HG02981 (cell line): ENCODE measurements at regions not wholly inside any gene's neighbourhood (a gene's known extent, or its start where the extent isn't known, plus 50 kb on each side); places are given as distances from the start of the nearest gene placed in this dataset.
"Not testable (repeated sequence)": the region's sequence is repeated elsewhere in the genome, so short reads cannot be mapped to it uniquely, and the experiment has no call there.

ENCODE experiments used
- ATAC-seq: cut with Tn5 transposase; IDR thresholded peaks from one replicate; pipeline ENCODE4 v1.9.1; 2021; ENCODE audit warnings: mild to moderate bottlenecking, moderate library complexity; ENCODE audit not compliant: unreplicated experiment

DNA sequence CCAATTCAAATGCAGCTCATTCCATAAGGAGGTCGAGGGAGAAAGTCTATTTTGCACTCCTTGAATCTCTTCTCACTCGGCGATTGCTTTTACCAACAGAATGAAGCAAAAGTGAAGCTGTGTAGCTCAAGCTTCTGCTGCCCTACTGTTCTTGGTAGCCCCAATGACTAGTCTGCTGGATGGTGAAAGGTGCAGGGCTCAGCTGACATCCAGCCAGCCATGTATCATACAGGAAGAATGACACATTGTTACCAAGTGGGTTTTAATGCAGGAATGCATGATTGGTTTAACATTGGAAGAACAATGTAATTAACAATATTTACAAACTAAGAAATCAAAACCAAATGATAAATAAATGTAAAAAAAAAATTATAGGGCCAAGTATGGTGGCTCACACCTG, 286.2 kb upstream of the HSFY2 start:
- ATAC-seq: no peak

- no peak for ATAC-seq
Observed at GRCh38 chrY:19058831-19059370, 285.4 kb upstream of the HSFY2 start.

DNA sequence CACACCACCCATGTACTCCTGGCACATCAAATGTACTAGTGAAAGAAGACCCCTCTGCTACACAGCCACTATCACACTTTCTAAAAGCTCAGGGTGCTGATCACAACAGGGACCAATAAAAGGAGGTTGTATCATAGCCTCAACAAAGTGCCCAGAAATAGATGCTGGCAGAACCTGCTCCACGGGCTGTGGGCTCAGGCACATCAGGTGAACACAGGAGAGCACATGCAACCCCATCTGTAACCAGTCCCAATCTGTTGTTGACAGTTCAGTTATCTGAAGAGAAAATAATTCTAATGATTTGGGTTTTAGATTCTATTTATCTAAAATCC, 282.6 kb upstream of the HSFY2 start:
- no peak for ATAC-seq

- no peak for ATAC-seq
Observed at GRCh38 chrY:19055232-19056137, 281.9 kb upstream of the HSFY2 start.

DNA sequence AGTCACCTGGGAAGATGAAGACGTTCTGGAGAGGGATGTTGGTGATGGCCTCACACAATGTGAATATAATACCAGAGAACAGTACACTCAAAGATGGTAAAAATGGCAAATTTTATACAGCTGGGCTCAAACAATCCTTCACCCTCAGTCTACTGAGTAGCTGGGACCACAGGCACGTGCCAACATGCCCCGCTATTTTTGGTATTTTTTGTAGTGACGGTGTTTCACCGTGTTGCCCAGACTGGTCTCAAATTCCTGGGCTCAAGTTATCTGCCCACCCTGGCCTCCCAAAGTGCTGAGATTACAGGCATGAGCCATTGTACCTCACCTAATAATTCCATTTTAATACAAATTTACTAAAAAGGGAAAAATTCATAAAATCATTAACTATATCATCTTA, 280.3 kb upstream of the HSFY2 start:
- no peak for ATAC-seq

- no peak for ATAC-seq
Observed at GRCh38 chrY:19051021-19051420, 277.5 kb upstream of the HSFY2 start.

DNA sequence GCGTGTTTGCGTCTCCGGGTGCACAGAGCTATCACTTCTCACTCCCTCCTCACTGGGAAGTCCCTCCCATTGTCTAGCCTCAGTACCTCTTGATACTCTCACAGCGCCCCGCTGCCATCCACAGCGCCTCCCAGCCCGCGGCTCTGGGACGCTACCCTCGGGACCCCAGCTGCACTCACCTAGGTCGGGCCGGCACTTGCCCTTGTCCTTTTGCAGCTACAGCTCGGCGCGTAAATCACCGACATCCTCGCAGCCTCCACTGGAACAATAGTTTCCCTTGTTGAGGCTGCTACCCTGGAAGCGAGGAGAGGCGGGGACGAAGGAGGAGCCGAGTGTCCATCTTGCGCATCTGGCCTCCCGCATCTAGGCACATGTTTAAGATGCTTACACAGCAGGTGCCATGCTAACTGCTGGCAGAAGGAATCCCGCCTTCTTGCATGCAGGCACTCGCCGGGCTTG, 269.5 kb upstream of the HSFY2 start:
- no peak for ATAC-seq

DNA sequence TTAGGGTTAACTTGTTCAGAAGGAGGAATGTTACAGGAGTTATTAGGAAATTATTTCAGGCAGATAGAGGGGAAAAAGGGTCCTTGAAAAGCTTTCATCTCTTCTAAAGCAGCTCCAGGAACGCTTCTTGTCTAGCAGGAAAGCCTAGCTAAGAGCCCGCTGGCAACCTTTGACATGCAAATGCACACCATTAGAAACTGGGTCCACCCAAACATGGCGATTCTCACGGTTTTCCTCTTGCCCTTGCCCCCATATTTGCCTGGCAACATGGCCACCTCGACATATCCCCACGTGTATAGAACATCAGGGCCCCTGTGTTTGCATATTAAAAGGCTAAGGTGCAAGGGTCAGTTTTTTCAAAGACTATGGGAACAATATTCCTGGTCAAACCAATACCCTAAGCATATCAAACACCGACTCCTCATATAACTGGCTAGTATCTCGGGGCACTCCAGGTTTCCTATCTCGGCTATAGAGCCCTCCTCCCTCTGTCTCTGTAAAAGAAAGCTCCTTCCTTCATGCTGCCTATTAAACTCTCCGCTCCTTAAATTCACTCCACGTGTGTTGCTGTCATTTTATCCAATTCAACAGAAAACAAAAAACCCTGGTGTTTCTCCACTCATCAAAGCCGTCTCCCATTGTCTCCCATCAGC, 268.9 kb upstream of the HSFY2 start:
- no peak for ATAC-seq

GRCh38 chrY:19026631-19027030, 253.1 kb upstream of the HSFY2 start:
- ATAC-seq: no peak

DNA sequence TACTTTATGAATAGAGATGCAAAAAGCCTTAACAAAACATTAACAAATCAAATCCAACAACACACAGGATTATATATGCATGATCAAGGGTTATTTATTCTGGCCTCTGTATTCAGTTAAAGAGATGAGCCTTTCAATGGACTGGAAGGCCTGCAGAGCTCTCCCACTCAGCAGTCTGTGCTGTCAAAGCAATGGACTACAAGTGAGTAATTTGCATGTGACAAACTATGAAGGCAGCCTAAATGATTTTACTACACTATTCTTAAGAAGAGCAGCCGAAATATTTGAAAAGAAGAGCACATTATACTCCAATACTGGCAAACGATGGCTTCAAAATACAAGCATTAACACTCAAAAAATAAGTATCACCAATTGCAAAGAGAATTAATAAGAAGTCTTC, 250.4 kb upstream of the HSFY2 start:
- no peak for ATAC-seq

DNA sequence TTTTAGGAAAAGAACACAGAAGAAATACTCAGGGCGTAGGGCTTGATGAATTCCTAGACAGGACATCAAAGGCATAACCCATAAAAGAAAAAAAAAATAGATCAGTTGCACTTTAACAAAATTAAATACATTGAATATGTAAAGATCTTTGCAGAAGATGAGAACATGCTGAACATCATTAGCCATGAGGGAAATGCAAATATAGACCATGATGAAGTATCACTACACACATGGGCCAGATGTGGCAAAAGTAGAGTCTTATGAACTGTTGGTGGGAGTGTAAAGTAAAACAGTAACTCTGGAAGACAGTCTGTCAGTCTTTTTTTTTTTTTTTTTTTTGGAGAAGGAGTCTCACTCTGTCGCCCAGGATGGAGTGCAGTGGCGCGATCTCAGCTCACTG, 246.7 kb upstream of the HSFY2 start:
- ATAC-seq: no peak

DNA sequence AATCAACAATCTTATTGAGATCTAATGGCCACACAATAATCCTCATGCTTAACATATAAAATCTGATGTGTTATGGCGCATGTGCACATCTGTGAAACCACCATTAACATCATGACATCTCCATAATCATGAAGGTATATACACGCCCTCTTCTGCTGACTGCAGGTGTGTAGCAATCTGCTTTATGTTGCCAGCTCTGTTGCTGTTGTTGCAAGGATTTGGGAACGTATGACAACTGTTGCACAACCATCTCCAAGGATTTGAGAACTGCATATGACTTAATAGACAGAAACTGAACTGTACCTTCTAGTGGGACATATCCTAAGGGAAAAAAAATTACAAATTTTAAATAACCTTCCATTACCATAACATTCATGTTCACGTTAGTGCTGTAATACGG, 243.5 kb upstream of the HSFY2 start:
- no peak for ATAC-seq

DNA sequence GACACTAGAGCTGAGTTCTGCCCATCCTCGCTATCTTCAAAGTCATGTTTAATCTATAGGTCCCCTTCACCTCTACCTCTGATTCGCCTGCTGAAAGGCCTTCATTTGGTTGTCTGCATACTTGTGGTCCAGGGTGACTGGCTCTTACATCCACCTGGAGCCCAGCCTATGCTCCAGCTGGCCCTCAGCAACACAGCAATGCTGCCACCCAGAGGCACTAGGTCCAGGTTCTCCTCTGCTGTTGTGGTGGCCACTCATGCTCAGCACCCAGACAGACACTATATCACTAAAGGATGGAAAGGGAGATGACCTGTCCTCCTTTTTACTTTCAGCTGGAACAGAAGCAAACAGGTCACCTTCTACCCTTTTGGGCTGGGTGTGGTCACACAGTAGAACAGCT, 242.3 kb upstream of the HSFY2 start:
- no peak for ATAC-seq

DNA sequence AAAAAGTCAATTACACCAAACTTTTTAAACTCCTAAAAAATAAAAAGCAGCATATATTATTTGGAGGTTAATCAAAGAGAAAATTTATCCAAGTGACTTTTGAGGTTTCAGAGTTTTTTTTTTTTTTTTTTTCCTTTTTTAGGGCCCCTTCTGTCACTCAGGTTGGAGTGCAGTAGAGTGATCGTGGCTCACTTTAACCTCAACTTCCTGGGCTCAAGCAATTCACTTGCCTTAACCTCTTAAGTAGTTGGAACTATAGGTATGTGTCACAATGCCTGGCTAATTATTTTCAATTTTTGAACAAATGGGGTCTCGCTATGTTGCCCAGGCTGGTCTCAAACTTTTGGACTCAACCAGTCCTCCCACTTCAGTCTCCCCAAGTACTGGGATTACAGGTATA, 241.7 kb upstream of the HSFY2 start:
- ATAC-seq: no peak

- ATAC-seq: no peak
Observed at GRCh38 chrY:19012985-19013384, 239.4 kb upstream of the HSFY2 start.

GRCh38 chrY:19011605-19012090, 238.1 kb upstream of the HSFY2 start:
- peak; percentile 73 for ATAC-seq

- ATAC-seq: no peak
Observed at GRCh38 chrY:19006234-19006633, 232.7 kb upstream of the HSFY2 start.

GRCh38 chrY:19005579-19005978, 232.0 kb upstream of the HSFY2 start:
- ATAC-seq: no peak

DNA sequence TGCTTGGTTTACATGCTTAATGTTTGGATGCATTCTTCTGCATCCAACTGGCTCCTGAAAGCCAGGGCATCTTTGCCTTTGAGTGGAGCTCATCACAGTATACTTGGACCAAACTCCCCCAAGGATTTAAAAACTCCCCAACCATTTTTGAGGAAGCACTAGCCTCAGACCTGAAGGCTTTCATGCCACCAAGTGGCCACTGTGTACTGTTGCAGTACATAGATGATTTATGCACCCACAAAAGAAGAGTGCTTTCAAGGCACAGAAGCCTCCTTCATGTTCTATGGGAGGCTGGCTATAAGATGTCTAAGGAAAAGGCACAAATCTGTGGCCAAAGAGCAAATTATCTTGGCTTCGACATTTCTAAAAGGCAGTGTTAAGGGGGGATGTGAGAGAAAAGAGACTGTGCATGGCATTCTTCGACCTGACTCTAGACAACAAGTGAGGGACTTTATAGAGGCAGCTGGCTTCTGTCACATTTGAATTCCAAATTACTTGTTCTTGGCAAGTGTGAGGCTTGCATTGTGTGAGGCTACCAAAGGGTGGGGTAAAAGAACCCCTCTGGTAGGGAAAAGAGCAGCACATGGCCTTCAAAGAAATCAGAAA, 224.2 kb upstream of the HSFY2 start:
- ATAC-seq: no peak

GRCh38 chrY:18993480-18993879, 219.9 kb upstream of the HSFY2 start:
- ATAC-seq: no peak

- ATAC-seq: not testable (repeated sequence)
Observed at GRCh38 chrY:18992684-18993083, 219.1 kb upstream of the HSFY2 start.

- no peak for ATAC-seq
Observed at GRCh38 chrY:18989356-18989755, 215.8 kb upstream of the HSFY2 start.
